GM12875 (cell line): ENCODE measurements at regions not wholly inside any gene's neighbourhood (a gene's known extent, or its start where the extent isn't known, plus 50 kb on each side); places are given as distances from the start of the nearest gene placed in this dataset.
A peak's percentile ranks its signal among the peaks of the same experiment; 100 is the strongest.
"Not testable (repeated sequence)": the region's sequence is repeated elsewhere in the genome, so short reads cannot be mapped to it uniquely, and the experiment has no call there.

ENCODE experiments used
- H3K4me3 ChIP-seq: one replicate; pipeline ENCODE4 v1.5.1; 2011; ENCODE audit warnings: low read depth, low read length, control low read depth
- CTCF ChIP-seq: IDR thresholded peaks from 2 replicates; pipeline ENCODE4 v1.5.1; 2011; ENCODE audit warnings: low read depth, mild to moderate bottlenecking, control low read depth, inconsistent platforms, low read length, moderate library complexity, borderline replicate concordance; ENCODE audit not compliant: insufficient read depth

GRCh38 chr14:78023112-78023511 is 147.1 kb upstream of the NRXN3 start:
- no peak overlapping the region for H3K4me3 ChIP-seq
- no peak for TF ChIP-seq CTCF

DNA sequence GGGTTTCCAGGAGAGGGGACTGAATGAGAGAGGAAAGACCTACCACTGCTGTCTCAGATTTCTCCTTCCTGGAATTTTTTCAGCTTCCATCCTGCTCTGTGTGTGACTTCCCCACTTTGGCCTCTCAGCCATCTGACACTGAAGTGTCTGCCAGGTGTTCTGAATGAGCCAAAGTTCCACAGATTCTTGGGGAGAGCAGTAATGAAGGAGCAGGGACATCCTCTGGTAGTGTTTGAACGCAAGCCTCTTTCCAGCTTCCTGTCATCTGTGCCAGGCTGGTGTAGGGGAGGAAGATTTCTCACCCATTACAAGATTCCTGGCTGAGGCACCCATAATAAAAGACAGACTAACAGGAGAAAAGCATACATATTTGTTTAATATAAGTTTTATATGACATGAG is 141.7 kb upstream of the NRXN3 start:
- no peak overlapping the region for H3K4me3 ChIP-seq
- no peak for TF ChIP-seq CTCF

- no peak overlapping the region for H3K4me3 ChIP-seq
- TF ChIP-seq CTCF: 0 out of 2 replicates have a peak, but pooled peaks have one; percentile 2
Observed at GRCh38 chr14:78029601-78030372, 140.4 kb upstream of the NRXN3 start.

GRCh38 chr14:78043349-78043748 is 126.8 kb upstream of the NRXN3 start:
- TF ChIP-seq CTCF: no peak

GRCh38 chr14:78048120-78048519 is 122.1 kb upstream of the NRXN3 start:
- no peak for TF ChIP-seq CTCF
- no peak overlapping the region for H3K4me3 ChIP-seq

More at GRCh38 chr14:78043349-78043748, 126.8 kb upstream of the NRXN3 start:
- no peak overlapping the region for H3K4me3 ChIP-seq

DNA sequence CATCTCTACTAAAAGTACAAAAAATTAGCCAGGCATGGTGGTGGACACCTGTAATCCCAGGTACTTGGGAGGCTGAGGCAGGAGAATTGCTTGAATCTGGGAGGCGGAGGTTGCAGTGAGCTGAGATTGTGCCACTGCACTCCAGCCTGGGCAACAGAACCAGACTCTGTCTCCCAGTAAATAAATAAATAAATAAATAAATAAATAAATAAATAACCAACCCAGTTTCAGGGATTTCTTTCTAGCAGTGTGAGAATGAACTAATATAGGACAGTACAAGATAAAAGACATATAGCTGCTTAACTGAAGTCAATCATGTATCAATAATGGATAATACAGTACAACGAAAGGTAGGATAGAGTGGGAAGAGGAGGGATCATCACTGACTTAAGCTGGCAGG is 113.3 kb upstream of the NRXN3 start:
- not testable (repeated sequence) for H3K4me3 ChIP-seq

DNA sequence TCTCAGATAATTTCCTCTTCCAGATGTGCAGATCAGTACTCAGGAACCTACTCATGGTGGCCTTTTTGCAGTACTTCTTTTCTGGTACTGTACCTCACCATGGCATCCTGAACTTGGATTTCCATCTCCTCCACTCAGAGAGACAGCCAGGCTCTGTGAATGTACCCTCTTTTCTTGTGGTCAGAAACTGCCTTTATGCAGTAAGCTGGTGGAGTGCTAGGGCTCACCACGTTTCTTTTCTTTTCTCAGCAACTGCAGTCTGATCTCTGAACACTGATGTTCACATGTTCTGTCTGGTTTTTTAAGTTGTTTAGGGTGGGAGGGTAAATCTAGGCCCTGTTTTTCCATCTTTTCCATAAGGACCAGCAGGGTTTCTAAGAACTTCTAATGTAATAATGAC is 99.8 kb upstream of the NRXN3 start:
- no peak for TF ChIP-seq CTCF
- no peak overlapping the region for H3K4me3 ChIP-seq
